Ovary (tissue), 3 donors: ENCODE measurements at regions not wholly inside any gene's neighbourhood (a gene's known extent, or its start where the extent isn't known, plus 50 kb on each side); places are given as distances from the start of the nearest gene placed in this dataset.

Source experiments
- CTCF ChIP-seq, 3 donors: fragments of 450-650 bp in 2 of 3; fragments of 200-600 bp in 1 of 3; IDR thresholded peaks; one replicate each; pipeline versions ENCODE4 v1.5.1 to v1.8.0; 2016 to 2022; ENCODE audit warnings: antibody characterized with exemption in 3 of 3, mild to moderate bottlenecking in 1 of 3
- POLR2A ChIP-seq: fragments of 450-650 bp; IDR thresholded peaks from one replicate; pipeline ENCODE4 v1.6.1; 2017; ENCODE audit warnings: antibody characterized with exemption, mild to moderate bottlenecking, moderate library complexity
- donor health status: DM: no; HTN: no; CAD: no.

- TF ChIP-seq CTCF (IDR thresholded peaks at IDR 0.05) (no peak), POLR2A (no peak)
Measured at GRCh38 chr4:11197631-11198341, 230.9 kb downstream of the HS3ST1 start.
